Urothelium cell line (cell line): ENCODE measurements at regions not wholly inside any gene's neighbourhood (a gene's known extent, or its start where the extent isn't known, plus 50 kb on each side); places are given as distances from the start of the nearest gene placed in this dataset.
"Not testable (repeated sequence)": the region's sequence is repeated elsewhere in the genome, so short reads cannot be mapped to it uniquely, and the experiment has no call there.

ENCODE experiments used
- DNase-seq: peaks from one replicate; pipeline ENCODE4 v3.0.0; 2011; ENCODE audit warnings: low spot score, mixed read lengths
- FAIRE-seq: peaks from 2 replicates; lab custom pipeline; 2011; peaks lifted over from hg19 to GRCh38; lab: Jason Lieb, UNC

- DNase-seq (no peak), FAIRE-seq (no peak)
Measured at GRCh38 chr4:160373911-160374310, 1271.0 kb downstream of the RAPGEF2 start.

- DNase-seq (no peak), FAIRE-seq (no peak)
Measured at GRCh38 chr4:160375772-160376452, 1273.0 kb downstream of the RAPGEF2 start.

DNA sequence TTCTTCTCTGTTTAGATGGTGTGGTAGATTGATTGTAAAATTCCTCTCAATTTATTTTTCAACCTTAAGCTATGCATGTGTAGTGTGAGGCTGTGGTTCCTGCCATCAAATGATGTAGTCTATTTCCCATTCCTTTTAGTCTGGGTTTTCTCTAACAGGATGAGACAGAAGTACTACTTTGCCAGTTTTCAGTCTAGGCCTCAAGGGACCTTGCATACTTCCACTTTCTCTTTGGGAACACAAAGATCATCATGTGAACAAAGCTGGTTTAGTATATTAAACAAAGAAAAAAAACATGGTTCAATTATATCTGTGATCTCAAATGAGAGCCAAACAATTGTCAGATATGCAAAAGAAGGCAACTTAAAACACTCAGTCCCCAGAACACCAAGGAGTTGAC is 1284.0 kb downstream of the RAPGEF2 start:
- no peak for FAIRE-seq

GRCh38 chr4:160399826-160400225 is 1296.9 kb downstream of the RAPGEF2 start:
- no peak for DNase-seq
- FAIRE-seq, result no peak

More for the DNA sequence above, 1284.0 kb downstream of the RAPGEF2 start:
- no peak for DNase-seq

DNA sequence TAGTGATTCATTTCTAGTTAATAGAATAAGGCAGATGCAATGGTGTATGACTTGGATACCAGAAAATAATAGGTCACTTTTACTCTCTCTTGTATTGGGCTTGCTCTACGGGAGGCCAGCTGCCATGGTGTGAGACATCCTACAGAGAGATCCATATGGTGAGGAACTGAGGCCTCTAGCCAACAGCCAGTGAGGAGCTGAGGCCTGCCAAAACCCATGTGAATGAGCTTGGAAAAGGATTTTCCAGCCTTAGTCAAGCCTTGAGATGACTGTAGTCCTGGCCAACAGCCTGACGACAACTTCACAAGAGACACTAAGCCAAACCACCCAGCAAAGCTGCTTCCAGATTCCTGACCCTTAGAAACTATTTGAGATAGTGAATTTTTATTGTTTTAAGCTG is 1300.2 kb downstream of the RAPGEF2 start:
- FAIRE-seq, result no peak

GRCh38 chr4:160406263-160406825 is 1303.5 kb downstream of the RAPGEF2 start:
- FAIRE-seq, result no peak
- no peak for DNase-seq

More for the DNA sequence above, 1300.2 kb downstream of the RAPGEF2 start:
- no peak for DNase-seq

DNA sequence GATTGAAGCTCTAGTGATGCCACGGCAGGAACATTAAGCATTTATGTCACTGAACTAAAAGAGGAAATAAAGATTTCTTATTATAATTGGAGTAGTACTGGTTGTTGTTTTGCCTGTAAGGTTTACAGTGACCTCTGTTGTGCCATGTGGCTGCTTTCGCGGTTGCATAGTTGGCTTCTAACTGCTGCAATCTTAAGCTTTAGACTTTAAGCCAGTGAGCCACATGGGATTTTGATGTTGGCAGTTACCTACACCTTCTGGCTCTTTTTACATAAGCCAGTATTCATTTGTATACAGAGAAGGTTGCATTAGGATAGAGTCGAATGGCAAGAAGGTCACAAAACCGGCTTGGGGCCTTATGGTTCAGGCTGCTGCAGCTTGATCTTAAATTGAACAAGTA is 1311.6 kb downstream of the RAPGEF2 start:
- no peak for DNase-seq
- FAIRE-seq, result no peak

DNA sequence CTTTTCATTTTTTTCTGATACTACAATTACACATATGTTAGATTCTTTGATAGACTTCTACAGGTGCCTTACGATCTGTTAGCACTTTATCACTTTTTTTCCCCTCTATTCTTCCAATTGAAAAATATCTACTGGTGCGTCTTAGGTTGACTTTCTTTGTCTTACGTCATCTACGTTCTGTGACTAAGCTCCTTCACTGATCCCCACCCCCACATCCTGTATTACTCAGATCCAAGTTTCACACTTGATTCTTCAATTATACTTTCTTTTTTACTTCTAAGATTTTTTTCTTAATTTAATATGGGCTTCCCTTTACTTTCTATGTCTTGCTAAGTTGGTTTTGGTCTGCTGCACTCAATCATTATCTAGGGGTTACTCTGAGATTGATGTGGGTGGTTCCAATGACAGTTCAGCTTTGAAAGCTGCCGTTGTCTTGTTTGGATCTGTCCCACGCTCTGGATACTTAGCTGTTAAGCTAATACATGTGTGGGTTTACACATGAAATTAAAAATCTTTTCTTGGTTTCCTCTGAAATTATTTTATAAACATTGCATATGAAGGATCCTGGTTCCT is 1321.1 kb downstream of the RAPGEF2 start:
- peak; percentile 14 for DNase-seq
- FAIRE-seq, result no peak

GRCh38 chr4:160426233-160426632 is 1323.4 kb downstream of the RAPGEF2 start:
- no peak for FAIRE-seq
- no peak for DNase-seq

DNA sequence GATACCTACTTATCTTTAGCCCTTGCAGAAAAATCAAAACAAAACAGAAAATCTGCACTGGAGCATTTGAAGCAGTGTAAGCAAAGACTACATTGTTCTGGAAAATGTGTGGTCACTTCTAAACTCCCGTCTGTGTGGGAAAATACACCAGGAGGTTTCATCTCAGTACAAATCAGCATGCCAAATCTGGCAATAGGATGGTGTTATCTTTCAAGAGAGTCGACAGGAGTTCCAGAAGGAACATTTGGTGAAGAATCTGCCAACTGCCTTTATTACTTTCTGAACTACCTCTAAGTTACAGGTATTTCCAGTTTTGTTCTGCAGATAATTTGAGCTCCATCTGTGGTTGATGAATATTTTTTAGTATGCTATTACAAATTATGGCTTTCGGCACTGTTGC is 1348.0 kb downstream of the RAPGEF2 start:
- DNase-seq, result no peak
- FAIRE-seq, result no peak

DNA sequence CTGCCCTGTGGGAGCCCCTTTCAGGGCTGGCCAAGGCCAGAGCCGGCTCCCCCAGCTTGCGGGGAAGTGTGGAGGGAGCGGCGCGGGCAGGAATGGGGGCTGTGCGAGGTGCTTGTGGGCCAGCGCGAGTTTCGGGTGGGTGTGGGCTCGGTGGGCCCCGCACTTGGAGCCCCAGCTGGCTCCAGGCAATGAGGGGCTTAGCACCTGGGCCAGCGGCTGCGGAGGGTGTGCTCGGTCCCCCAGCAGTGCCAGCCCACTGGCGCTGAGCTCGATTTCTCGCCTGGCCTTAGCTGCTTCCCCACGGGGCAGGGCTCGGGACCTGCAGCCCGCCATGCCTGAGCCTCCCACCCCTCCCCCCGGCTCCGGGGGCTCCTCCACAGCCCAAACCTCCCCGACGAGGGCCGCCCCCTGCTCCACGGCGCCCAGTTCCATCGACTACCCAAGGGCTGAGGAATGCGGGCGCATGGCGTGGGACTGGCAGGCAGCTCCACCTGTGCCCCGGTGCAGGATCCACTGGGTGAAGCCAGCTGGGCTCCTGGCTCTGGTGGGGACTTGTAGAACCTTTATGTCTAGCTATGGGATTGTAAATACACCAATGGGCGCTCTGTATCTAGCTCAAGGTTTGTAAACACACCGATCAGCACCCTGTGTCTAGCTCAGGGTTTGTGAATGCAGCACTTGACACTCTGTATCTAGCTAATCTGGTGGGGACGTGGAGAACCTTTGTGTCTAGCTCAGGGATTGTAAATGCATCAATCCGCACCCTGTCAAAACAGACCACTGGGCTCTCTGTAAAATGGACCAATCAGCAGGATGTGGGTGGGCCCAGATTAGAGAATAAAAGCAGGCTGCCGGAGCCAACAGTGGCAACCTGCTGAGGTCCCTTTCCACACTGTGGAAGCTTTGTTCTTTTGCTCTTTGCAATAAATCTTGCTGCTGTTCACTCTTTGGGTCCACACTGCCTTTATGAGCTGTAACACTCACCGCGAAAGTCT is 1379.1 kb downstream of the RAPGEF2 start:
- FAIRE-seq, result not testable (repeated sequence)

DNA sequence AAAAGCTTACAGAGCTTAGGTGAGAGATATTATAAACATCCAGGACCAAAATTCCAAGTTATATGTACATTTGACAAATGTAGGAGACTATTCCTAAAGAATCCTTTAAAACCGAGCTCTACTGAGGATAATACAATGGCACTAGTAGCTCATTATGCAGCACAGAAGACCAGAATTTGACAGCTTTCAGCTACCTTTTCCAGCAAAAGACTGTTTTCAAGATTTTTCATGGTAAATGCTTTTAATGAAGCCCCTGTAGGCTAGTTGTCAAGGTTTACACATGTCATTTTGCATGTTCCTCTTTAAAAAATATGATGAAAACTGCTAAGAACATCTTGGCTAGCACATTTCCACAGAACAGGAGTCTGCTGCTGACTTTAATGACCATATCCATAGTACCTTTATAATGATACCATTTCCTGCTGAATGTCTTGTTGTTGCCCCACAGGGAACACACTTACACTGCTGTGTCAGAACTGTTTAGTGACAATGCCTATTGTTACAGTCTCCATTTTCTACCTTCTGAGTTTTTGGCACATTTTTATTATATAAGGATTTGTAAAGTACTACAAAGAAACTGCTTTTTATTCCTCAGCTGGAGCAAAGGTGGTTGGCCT is 1382.3 kb downstream of the RAPGEF2 start:
- DNase-seq (no peak), FAIRE-seq (no peak)

More for the DNA sequence above, 1379.1 kb downstream of the RAPGEF2 start:
- DNase-seq, result not testable (repeated sequence)

DNA sequence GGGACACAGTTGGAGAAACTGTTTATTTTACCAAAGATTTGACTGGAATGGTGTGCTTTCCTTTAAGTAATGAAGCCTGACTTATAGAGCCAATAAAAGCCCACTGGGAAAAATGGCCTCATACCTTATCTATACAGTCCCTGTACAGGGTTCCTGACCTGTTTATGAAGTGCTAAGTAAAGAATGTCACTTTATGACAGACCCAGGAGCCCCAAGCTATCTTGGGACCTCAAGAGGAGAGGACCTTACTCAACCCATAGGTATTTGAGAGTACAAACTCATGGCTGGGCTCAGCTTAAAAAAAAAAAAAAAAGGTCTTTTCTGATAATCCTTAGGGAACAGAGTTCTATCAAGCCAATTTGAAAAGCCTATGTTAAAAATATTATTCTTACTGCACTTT is 1389.3 kb downstream of the RAPGEF2 start:
- no peak for FAIRE-seq
- no peak for DNase-seq

DNA sequence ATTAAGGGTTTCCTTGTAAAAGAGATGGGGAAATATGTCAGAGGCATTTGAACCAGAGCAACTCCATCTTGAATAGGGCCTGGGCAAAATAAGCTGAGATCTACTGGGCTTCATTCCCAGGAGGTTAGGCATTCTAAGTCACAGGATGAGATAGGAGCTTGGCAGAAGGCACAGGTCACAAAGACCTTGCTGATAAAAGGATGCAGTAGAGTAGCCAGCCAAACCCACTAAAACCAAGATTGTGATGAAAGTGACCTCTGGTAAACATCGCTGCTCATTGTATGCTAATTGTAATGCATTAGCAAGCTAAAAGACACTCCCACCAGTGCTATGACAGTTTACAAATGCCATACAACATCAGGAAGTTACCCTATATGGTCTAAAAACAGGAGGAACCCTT is 1390.3 kb downstream of the RAPGEF2 start:
- DNase-seq, result no peak
- FAIRE-seq, result no peak

DNA sequence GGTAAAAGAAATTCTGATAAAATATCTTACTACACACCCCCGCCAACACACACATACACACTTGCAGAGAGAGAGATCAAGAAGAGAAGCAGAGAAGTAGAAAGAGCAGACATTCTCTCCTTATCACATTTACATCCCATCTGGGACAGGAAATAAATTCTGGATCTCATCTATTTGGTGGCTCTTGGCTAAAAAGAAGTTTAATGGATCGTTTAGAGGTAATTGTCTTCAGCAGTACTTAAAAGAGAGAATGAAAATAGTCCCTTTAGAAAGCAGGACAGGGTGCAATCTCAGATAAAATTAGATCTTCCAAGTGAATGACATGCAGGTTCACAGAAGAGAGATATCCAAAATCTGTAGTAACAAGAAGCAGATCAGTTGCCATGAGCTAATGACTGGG is 1392.5 kb downstream of the RAPGEF2 start:
- DNase-seq, result no peak
- FAIRE-seq, result no peak

DNA sequence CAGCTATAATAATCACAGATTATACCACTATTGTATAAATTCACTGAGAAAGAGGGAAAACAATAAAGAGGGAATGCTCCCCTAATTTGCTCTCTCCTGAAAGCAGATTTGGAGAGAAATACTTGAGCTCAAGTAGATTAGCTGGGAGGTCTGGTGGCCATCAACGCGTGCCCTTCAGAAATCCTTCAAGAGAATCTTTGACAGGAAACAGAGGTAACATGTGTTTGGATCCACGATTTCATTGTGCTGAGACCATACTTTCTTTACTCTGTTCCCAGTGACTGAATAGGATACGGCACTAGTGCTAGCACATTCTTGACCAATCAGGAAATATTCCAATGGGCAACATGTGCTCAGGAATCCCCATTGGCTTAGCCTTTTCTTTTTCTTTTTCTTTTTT is 1395.3 kb downstream of the RAPGEF2 start:
- no peak for DNase-seq
- no peak for FAIRE-seq

DNA sequence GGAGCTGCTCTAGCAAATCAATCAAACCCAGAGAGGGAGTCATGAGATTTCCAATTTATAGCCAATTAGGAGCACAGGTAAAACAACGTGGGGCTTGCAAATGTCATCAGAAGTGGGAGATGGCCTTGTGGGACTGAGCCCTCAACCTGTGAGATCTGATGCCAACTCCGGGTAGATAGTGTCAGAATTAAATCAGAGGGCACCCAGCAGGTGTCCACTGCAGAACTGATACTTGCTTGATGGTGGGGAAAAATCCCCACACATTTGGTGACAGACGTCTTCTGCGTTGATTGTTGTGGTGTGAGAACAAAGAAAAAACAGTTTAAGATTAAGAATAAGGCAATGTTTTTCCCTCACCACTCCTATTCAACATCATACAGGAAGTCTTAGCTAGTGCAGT is 1402.8 kb downstream of the RAPGEF2 start:
- no peak for DNase-seq
- FAIRE-seq, result no peak

- FAIRE-seq (no peak), DNase-seq (no peak)
Measured at GRCh38 chr4:160510928-160511327, 1408.0 kb downstream of the RAPGEF2 start.

DNA sequence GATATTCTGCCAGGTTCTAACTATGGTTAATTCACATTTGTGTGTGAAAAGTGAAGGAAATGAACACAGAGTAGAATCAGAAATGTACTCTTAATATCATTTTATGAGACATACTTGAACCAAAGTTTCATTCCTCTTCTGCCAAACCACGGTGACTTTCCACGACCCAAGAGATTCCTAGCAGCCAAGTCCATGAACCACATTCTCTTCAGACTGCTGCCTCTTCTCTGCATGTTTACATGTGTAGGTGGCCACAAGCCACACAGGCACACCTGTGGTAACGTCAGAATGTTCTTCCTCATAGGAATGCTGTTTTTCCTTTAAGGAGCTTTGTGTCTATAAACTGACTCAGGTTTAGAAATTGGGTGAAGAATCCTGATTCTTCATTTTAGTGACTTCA is 1411.2 kb downstream of the RAPGEF2 start:
- no peak for FAIRE-seq
- peak; percentile 10 for DNase-seq

GRCh38 chr4:160523231-160523630 is 1420.4 kb downstream of the RAPGEF2 start:
- FAIRE-seq (no peak), DNase-seq (peak; percentile 4)

- DNase-seq (no peak), FAIRE-seq (no peak)
Measured at GRCh38 chr4:160537681-160538080, 1434.8 kb downstream of the RAPGEF2 start.
